Spleen (tissue), 7 donors: ENCODE measurements at regions not wholly inside any gene's neighbourhood (a gene's known extent, or its start where the extent isn't known, plus 50 kb on each side); places are given as distances from the start of the nearest gene placed in this dataset.
"Not testable (repeated sequence)": the region's sequence is repeated elsewhere in the genome, so short reads cannot be mapped to it uniquely, and the experiment has no call there.

Source experiments
- CTCF ChIP-seq, 11 experiments: fragments of 200-600 bp in 7 of 11; fragments of 450-650 bp in 4 of 11; sonication (generic) in 4 of 11; IDR thresholded peaks in 8 of 11; conservative IDR thresholded peaks in 3 of 11; 1 replicate in 7 of 11; 2 replicates in 4 of 11; pipeline versions ENCODE4 v1.4.0 to v1.8.0; 2016 to 2021; ENCODE audit warnings: antibody characterized with exemption in 11 of 11, inconsistent platforms in 4 of 11, mild to moderate bottlenecking in 1 of 11
- POLR2A ChIP-seq, 3 donors: fragments of 450-650 bp; IDR thresholded peaks; one replicate each; pipeline ENCODE4 v1.5.1; 2017; ENCODE audit warnings: antibody characterized with exemption in 3 of 3, mild to moderate bottlenecking in 1 of 3
- POLR2AphosphoS5 ChIP-seq, 3 donors: sonication (generic); formaldehyde crosslinking; IDR thresholded peaks; one replicate each; pipeline ENCODE4 v1.5.1; 2017; ENCODE audit warnings: antibody characterized with exemption in 3 of 3
- donor health status: DM: no; HTN: no; CAD: no; lungs with moderate emphysema.
- donor health status: DM: no; HTN: no; CAD: no.
- donor health status: DM: no; HTN: no; CAD: no.

GRCh38 chr10:71107117-71107516 is 105.3 kb upstream of the UNC5B start:
- TF ChIP-seq POLR2AphosphoS5 (IDR thresholded peaks at IDR 0.05); CTCF (IDR thresholded peaks at IDR 0.05 in 8 of 11, conservative IDR thresholded peaks at IDR 0.05 in 3 of 11); POLR2A (IDR thresholded peaks at IDR 0.05): not testable (repeated sequence)
